Caco-2 (cell line): ENCODE measurements at regions not wholly inside any gene's neighbourhood (a gene's known extent, or its start where the extent isn't known, plus 50 kb on each side); places are given as distances from the start of the nearest gene placed in this dataset.

ENCODE experiments used
- BruUV-seq: library from RNA; stranded (reverse); fragments of 400-500 nt; replicated peaks from 2 replicates; lab custom pipeline; 2021; lab: Mats Ljungman, UMichigan
- CTCF ChIA-PET: fragments of 300-600 bp; sonication (Branson Sonifier 250); formaldehyde crosslinking; loops from one replicate; lab custom pipeline; 2022; ENCODE audit warnings: antibody characterized with exemption; lab: Charles Lee
- POLR2A ChIA-PET: fragments of 300-600 bp; sonication (Branson Sonifier 250); formaldehyde crosslinking; loops from one replicate; lab custom pipeline; 2022; ENCODE audit warnings: antibody characterized with exemption; lab: Charles Lee
- DNase-seq, 2 experiments: peaks; one replicate each; pipeline versions ENCODE4 v3.0.0 to v3.0.0-alpha.2; 2020 to 2022
- H3K27me3 ChIP-seq: replicated peaks from 2 replicates; pipeline ENCODE4 v1.6.0; 2011; ENCODE audit warnings: low read length; ENCODE audit not compliant: control insufficient read depth, insufficient read depth
- H3K36me3 ChIP-seq: 2 replicates; pipeline ENCODE4 v1.5.1; 2011; ENCODE audit warnings: low read length; ENCODE audit not compliant: control insufficient read depth, insufficient read depth
- H3K4me1 ChIP-seq: fragments of 250-450 bp; sonication (Bioruptor Pico); 2 replicates; pipeline ENCODE4 v1.5.1; 2020; ENCODE audit warnings: mild to moderate bottlenecking
- H3K4me3 ChIP-seq: 2 replicates; pipeline ENCODE4 v1.5.1; 2011; ENCODE audit warnings: low read depth, mild to moderate bottlenecking, control low read depth, low read length
- H3K9me3 ChIP-seq: fragments of 250-450 bp; sonication (Bioruptor Pico); 2 replicates; pipeline ENCODE4 v1.5.1; 2020; ENCODE audit warnings: mild to moderate bottlenecking, moderate library complexity
- H3K27ac Mint-ChIP-seq: one replicate; pipeline ENCODE4 v1.8.0; 2022; ENCODE audit warnings: mixed read lengths; ENCODE audit not compliant: unreplicated experiment
- H3K27me3 Mint-ChIP-seq: one replicate; pipeline ENCODE4 v1.8.0; 2022; ENCODE audit warnings: mixed read lengths; ENCODE audit not compliant: insufficient read depth, unreplicated experiment
- H3K36me3 Mint-ChIP-seq: one replicate; pipeline ENCODE4 v1.8.0; 2022; ENCODE audit warnings: mild to moderate bottlenecking, mixed read lengths; ENCODE audit not compliant: insufficient read depth, unreplicated experiment
- H3K4me1 Mint-ChIP-seq: one replicate; pipeline ENCODE4 v1.8.0; 2022; ENCODE audit warnings: low read depth, mixed read lengths; ENCODE audit not compliant: unreplicated experiment
- H3K4me3 Mint-ChIP-seq: one replicate; pipeline ENCODE4 v1.8.0; 2022; ENCODE audit warnings: mild to moderate bottlenecking, moderate library complexity, mixed read lengths; ENCODE audit not compliant: unreplicated experiment
- H3K9me3 Mint-ChIP-seq: one replicate; pipeline ENCODE4 v1.8.0; 2022; ENCODE audit warnings: mixed read lengths; ENCODE audit not compliant: unreplicated experiment
- CTCF ChIP-seq, 2 experiments: fragments of 200-600 bp in 1 of 2; IDR thresholded peaks; 1 replicate in 1 of 2; 2 replicates in 1 of 2; pipeline versions ENCODE4 v1.5.1 to v1.8.0; 2011 to 2022; ENCODE audit warnings: antibody characterized with exemption in 1 of 2, control low read depth in 1 of 2, inconsistent platforms in 1 of 2, low read depth in 1 of 2, low read length in 1 of 2, mild to moderate bottlenecking in 1 of 2, moderate library complexity in 1 of 2; ENCODE audit not compliant: insufficient read depth in 1 of 2, severe bottlenecking in 1 of 2, unreplicated experiment in 1 of 2
- intact Hi-C: fragments of 100-400 bp; cut with micrococcal nuclease; formaldehyde crosslinking; loops from one replicate; pipeline ENCODE4 v1.10.0; 2022; ENCODE audit not compliant: unreplicated experiment

GRCh38 chr6:51559059-51559458 lies 528.4 kb downstream of the PKHD1 start:
- POLR2A ChIA-PET, result no interaction called here
- intact Hi-C loops, result loop anchor here (1.0 to 5.0 kb wide), 3 partner anchors 298 to 462 kb away; no protein-coding TSS in a partner anchor

GRCh38 chr6:51562198-51562597 lies 525.2 kb downstream of the PKHD1 start:
- Mint-ChIP-seq H3K4me1 (no peaks in the 10 kb centered on the region), H3K27me3 (peaks cover 8% of the 10 kb centered on the region), H3K4me3 (no peak overlapping the region), H3K9me3 (no peaks in the 10 kb centered on the region), H3K27ac (no peak overlapping the region), H3K36me3 (no peaks in the 10 kb centered on the region)
- no peaks in the 10 kb centered on the region for H3K27me3 ChIP-seq
- H3K9me3 ChIP-seq, result no peaks in the 10 kb centered on the region
- no peaks in the 10 kb centered on the region for H3K36me3 ChIP-seq
- no peak for DNase-seq
- no peaks in the 10 kb centered on the region for H3K4me1 ChIP-seq
- intact Hi-C loops, result no loop called here
- ChIA-PET POLR2A (no interaction called here), CTCF (no interaction called here)
- no TSS peak for BruUV-seq
- H3K4me3 ChIP-seq, result no peak overlapping the region
- no peak for TF ChIP-seq CTCF (IDR thresholded peaks at IDR 0.05; ENCODE audit: insufficient read depth in 1 of 2, low read depth in 1 of 2, low read length in 1 of 2, severe bottlenecking in 1 of 2, unreplicated experiment in 1 of 2)

More at GRCh38 chr6:51559059-51559458, 528.4 kb downstream of the PKHD1 start:
- H3K4me1 Mint-ChIP-seq, result no peaks in the 10 kb centered on the region
- peak; percentile 27 to 54 for TF ChIP-seq CTCF (IDR thresholded peaks at IDR 0.05; ENCODE audit: insufficient read depth in 1 of 2, low read depth in 1 of 2, low read length in 1 of 2, severe bottlenecking in 1 of 2, unreplicated experiment in 1 of 2)
- no TSS peak for BruUV-seq
- H3K4me3 Mint-ChIP-seq, result no peak overlapping the region
- peak; percentile 29 to 37 for DNase-seq
- Histone ChIP-seq H3K9me3 (no peaks in the 10 kb centered on the region), H3K4me1 (no peaks in the 10 kb centered on the region), H3K4me3 (no peak overlapping the region), H3K27me3 (no peaks in the 10 kb centered on the region), H3K36me3 (no peaks in the 10 kb centered on the region)
- H3K27ac Mint-ChIP-seq, result no peak overlapping the region
- CTCF ChIA-PET, result no interaction called here
- no peaks in the 10 kb centered on the region for H3K9me3 Mint-ChIP-seq
- peaks cover 12% of the 10 kb centered on the region for H3K27me3 Mint-ChIP-seq
- H3K36me3 Mint-ChIP-seq, result no peaks in the 10 kb centered on the region
